IPS-NIHi11 (cell line): ENCODE measurements at regions not wholly inside any gene's neighbourhood (a gene's known extent, or its start where the extent isn't known, plus 50 kb on each side); places are given as distances from the start of the nearest gene placed in this dataset.
"Not testable (repeated sequence)": the region's sequence is repeated elsewhere in the genome, so short reads cannot be mapped to it uniquely, and the experiment has no call there.

Source experiments
- DNase-seq: peaks from one replicate; pipeline ENCODE4 v3.0.0; 2012; ENCODE audit warnings: mixed read lengths, low spot score

DNA sequence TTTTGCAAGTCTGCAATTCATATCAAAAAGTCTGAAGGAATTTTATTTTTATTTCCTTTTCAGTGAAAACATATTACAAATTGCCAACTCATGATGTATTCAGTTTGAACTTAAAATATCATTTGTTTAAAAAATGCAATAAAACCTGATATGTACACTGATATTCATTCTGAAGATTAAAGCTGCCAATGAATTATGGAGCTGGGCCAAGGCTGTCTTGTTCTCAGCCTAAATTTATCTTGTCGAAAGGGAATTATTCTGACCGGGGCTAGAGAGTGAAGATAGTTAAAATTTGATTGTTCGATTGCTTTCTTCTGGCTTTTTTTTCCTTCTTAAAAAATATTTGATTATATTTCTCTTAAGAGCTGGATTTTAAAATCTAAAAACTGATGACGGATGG lies 54.0 kb upstream of the RBFOX1 start:
- DNase-seq, result no peak

DNA sequence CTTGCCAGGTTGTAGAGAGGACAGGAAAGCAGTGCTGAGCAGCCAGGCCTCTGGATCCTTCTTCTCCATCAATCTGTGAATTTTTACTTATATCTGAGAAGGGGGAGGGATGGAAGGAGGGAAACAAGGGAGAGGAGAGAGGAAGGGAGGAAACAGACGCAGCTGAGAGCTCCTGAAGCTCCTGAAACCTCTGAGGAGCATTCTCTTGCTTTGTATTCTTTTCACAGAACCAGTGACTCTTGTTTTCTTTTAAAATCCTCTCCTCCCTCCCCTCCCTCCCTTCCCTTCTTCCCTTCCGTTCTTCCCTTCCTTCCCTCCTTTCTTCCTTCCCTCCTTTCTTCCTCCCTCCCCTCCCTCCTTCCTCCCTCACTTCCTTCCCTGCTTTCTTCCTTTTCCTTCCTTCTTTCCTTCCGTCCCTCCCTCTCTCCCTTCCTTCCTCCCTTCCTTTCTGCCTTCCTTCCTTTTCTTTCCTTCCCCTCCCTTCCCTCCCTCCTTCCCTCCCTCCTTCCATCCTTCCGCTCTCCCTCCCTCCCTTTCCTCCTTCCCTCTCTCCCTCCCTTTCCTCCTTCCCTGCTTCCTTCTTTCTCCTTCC lies 60.0 kb upstream of the RBFOX1 start:
- no peak for DNase-seq

DNA sequence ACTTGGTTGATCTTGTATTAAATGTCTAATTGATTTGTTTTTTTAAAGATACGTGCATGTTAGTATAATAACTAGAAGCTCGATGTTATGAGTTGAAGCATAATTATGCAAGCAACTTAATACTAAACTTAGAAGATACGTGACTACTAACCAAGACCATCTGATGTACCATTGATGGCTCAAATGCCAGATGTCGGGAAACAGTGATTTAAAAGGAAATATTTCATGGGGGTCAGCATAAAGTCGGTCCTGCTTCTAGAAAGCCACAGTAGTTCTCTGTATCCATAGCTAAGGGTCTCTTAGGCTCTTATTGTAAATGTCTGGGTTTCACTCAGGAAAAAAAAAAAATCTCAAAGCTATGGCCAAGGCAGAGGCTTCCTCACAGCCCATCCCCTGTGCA lies 61.2 kb upstream of the RBFOX1 start:
- no peak for DNase-seq

DNA sequence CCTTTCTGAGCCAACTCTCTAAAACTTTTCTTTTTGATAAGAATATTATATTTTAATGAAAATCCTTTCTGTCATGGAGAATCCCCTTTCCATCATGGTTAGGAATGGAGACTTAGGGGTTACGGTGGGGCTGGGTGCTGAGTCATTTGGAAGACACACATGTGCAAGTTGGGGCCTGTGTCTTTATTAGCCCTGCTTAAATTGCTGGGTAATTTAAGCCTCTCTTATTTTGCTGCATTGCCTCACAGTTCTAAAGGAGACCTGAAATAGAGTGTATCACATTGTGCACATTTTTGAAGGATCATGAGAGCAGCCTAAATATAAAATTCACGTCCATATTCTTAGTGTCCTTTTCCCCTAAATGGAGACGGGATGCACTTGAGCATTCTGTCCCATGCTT lies 61.8 kb upstream of the RBFOX1 start:
- DNase-seq, result no peak

DNA sequence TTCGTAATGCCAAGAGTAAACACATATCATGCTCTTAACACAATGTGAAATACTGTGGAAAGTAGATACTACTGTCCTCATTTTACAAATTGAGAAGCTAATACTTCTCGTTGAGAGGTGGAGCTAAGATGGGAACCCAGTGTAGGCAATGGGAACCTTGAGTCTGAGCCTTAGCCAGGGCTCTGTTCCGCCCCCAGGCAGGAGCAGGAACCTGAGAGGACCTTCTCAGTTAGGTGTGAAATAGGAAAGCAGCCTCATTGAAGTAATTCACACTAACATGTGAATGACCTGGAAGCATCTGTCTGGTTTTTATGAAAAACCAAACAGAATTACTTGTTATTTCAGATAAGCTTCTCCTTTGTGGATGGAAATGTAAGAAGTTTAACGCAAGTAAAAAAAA lies 62.6 kb upstream of the RBFOX1 start:
- no peak for DNase-seq

DNA sequence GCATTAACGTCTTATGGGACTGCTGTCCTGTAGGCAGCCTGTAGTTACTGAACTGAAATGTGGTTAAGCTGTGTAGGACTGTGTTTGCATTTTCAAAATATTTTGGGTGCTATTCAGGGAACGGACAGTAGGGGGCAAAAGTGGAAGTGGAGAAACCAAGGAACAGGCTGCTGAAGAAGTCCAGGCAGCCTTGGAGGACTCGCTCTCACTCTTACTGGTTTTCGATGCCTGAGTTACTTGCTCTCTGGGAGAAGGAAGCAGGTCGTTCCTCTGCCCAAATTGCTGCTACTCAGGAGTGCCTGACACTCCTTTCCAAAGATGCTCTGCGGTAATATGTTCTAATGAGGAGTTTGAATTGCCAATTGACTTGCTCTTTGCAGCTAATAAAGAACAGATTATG lies 64.5 kb upstream of the RBFOX1 start:
- peak; percentile 67 for DNase-seq

DNA sequence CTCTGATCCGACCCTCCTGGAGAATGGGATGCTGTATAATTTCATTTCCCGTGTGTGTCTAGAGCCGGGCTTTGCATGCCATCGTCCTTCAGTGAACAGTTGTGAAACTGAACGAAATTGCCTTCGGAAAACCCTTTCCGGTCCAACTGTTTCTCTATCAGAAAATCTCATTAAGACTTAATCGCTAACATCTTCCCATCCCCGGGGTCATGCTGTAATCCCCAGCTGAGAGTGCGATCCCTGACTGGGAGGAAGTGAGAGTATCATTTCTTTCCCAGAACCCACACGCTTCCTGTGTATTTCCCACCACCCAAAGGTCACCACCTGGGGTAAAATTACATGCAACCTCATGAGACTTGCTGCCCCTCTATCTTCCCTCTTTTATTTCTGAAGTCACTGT lies 75.6 kb upstream of the RBFOX1 start:
- no peak for DNase-seq

DNA sequence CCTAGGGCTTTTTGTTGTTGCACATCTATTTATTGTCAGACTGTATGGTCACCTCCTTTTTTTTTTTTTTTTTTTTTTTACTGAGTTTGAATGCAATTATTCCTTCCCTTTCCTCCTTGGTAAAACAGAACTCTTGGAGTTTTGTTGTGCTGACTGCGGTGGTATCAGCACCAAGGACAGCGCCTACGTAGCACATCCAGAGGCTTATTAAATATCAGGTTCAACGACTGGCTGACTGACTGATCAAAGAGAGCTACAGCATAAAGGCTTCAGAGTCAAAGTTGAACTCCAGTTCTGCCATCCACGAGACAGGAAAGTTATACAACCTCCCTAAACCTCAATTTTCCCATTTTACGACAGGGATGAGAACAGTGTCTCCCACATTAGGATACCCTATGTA lies 86.1 kb upstream of the RBFOX1 start:
- DNase-seq, result peak; percentile 38

DNA sequence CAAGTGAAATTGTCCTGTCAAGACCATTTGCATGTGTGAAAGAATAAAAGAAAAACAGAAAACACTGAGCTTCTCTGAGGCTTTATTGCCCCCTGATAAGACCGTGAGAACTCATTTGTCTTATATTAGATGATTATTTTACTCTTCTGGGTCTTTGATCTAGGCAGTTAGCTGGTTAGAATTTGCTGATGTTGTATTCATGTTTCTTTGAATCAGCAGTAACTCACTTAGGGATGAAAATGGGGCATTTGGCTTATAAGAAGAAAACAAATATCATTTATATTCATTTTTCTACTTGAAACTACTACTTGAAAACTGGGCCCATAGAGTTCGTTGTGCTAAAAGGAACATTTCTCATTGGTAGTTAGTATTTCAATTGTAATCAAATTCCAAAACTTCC lies 93.1 kb upstream of the RBFOX1 start:
- DNase-seq, result no peak

DNA sequence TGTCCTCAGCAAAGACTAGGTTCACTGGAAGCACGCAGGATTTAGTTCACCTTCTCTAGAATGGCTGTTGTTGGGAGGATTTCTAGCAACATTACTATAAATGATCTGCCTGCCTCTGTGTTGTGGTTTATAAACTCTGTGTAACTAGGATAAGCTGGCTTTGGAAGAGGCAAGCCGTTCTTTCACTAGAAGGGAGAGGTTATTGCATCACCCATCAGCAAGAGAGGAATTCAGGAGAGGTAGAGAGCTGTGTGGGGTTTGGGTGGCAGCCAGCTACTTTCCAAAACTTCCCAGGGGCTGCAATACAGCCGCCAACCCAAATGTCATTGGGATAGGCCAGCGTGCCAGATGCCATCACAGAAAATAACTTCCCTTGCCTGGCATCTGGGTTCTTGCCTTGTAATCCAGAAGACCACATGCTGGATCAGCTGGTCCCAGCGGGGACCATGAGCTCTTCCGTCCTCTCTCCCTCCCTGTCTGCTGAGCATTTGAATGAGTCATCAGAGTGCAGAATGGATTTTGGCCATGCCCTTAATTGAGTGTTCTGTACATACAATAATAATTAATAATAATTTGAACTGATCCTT lies 95.7 kb upstream of the RBFOX1 start:
- DNase-seq, result no peak

DNA sequence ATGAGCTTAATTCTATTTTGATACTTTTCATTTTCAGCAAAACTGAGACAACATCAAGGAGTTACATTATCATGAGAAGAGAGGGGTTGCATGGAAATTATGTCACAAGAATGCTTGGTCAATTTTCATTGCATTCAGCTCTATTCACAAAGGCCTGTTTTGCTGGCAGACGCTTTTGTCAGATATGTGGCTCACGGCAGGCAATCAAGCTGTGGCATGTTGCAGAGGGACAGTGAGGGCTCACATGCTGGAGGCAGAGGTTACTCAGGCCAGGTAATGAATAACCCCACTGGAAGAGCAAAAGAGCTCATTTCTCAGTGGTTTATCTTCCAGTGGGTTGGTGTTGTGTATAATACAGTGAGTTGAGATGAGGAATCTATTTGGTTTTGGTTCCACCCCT lies 98.7 kb upstream of the RBFOX1 start:
- no peak for DNase-seq

DNA sequence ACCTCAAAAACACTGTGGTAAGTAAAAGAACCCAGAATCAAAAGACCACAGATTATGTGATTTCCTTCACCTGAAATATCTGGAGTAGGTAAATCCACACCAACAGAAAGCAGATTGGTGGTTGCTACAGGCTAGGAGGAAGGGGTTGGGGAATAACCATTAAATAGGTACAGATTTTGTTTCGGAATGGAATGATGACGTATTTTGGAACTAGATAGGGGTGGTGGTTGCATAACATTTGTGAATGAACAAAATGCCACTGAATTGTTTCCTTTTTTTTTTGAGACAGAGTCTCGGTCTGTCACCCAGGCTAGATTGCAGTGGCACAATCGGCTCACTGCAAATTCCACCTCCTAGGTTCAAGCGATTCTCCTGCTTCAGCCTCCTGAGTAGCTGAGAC lies 100.9 kb upstream of the RBFOX1 start:
- DNase-seq, result no peak

DNA sequence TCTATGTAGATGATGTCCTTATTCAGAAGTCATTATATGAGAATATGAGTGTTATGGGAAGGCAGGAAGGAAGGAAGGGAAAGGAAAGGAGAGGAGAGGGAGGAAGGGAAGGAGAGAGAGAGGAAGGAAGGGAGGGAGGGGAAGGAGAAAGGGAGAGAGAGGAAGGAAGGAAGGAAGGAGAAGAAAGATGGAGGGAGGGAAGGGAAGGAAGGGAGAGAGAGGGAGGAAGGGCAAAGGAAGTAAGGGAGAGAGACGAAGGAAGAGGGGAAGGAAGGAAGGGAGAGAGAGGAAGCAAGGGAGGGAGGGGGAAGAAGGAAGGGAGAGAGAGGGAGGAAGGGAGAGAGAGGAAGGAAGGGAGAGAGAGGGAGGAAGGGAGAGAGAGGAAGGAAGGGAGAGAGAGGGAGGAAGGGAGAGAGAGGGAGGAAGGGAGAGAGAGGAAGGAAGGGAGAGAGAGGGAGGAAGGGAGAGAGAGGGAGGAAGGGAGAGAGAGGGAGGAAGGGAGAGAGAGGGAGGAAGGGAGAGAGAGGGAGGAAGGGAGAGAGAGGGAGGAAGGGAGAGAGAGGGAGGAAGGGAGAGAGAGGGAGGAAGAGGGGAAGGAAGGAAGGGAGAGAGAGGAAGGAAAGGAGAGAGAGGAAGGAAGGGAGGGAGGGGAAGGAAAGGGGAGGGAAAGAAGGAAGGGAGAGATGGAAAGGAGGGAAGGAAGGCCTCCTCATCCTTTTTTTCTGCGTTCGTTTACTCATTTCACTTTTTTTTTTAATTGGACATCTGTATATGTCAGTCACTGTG lies 103.0 kb upstream of the RBFOX1 start:
- DNase-seq, result not testable (repeated sequence)

DNA sequence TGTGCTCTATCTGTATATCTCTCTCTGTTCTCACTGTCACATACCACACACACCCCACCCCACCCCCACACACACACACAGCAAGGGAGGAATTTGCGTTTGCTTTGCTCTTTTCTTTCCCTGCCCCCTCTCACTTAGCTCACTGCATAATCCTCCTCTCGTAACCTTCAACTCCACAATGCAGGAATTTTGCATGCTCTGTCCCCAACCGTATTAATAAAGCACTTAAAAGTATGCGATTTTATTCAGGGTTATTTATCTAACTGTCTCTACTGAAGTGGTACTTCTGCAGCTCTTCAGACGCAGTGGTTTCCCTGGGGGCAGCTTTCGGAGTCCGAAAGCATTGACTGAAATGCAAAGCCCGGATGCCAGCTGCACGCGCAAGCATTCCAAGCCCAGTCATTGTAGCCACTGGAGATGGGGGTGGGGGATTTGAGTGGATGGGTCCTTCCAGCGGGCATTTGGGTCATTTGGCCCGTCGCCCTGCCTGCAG lies 105.4 kb upstream of the RBFOX1 start:
- DNase-seq, result peak; percentile 34

DNA sequence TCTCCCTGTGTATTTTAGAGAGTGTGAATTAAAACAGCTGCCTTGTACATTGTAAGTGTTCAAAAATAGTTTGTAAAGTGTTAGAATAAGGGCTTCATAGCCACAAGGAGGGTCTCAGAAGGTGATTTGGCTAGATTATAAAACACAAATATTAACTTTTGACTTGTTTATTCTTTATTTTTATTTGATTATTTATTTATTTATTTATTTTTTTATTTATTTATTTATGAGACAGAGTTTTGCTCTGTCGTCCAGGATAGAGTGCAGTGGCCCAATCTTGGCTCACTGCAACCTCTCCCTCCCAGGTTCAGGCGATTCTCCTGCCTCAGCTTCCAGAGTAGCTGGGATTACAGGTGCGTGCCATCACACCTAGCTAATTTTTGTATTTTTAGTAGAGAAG lies 111.5 kb upstream of the RBFOX1 start:
- no peak for DNase-seq

DNA sequence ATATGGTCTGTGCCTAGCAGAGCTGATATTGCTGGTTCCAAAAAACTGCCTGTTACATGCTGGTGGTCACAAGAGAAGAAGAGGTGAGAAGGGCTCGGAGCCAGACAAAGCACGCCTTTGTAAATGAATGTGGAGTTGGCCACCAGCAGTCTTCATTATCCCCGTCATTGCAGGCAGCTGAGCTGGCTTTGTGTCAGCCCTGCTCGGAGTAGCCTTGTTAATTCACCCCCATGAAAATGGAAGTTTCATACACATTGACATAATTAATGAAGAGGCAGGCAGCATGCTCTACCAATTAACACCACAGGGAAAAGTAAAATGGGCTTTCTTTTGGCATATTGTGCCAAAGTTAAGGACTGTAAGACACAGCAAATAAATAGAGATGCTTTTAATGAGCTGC lies 113.7 kb upstream of the RBFOX1 start:
- peak; percentile 22 for DNase-seq

DNA sequence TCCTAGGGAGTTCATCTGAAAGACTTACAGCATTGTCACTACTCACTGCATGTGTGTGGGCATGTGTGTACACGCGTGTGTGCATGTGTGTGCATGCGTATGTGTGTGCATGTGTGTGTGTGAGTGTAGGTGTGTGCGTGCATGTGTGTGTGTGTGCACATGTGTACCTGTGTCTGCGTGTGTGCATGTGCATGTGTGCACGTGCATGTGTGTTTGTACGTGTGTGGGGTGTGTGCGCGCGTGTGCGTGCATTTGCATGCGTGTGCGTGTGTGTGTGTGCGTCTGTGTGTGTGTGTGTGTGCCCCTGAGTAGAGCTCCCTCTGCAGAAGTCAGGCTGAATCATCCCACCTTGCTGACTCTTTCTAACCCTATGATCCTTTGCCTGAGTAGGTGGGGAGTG lies 114.8 kb upstream of the RBFOX1 start:
- DNase-seq, result no peak

DNA sequence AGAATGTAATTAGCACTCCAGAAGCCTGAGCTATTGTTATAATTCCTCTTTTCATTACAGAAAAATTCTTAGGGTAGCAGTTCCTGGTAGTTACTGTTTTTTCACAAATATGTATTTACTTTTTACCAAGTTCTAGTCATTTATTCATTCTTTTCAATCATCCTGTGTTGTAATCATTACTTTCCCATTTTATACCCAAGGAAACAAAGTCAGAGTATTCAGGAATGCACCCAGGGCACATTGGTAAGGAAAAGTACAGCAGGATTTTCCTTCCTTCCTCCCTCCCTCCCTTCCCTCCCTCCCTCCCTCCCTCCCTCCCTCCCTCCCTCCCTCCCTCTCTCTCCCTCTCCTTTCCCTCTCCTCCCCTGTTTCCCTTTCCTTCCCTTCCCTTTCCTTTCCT lies 115.9 kb upstream of the RBFOX1 start:
- no peak for DNase-seq

DNA sequence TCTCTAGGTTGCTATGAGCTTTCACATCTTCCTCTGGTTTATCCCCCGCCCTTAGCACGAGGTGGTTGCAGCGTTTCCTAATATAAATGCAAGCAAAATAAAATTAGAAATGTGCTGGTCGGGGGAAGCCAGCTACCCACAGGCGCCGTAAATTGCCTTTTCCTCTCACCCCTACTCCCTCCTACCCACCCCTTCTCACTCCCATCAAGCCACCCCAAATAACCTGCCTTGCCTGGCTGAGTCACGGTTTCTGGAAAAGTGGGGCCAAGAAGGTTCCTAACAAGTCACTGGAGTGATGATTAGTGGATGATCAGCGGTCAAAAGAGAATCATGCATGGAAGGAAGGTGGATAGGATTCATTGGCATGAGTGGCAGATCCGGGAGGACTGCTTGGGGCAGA lies 120.9 kb upstream of the RBFOX1 start:
- no peak for DNase-seq

DNA sequence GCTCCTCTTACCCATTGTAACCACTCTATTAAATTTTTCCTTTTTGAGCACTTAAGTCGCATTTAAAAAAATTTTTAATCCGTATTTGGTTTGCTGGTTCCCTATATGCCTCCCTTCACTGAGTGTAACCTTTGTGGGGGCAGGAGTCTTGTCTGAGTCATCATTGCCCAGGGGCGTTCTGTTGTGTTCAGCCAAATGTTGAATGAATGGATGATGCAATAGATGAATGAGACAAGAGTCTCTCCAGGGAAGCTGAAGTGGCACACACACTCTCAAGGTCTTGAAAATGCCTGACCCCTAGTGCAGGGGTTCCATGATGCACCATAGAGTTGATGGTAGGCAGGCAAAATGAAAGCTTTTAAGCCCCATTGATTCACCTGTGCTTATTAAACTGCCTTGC lies 123.0 kb upstream of the RBFOX1 start:
- no peak for DNase-seq

DNA sequence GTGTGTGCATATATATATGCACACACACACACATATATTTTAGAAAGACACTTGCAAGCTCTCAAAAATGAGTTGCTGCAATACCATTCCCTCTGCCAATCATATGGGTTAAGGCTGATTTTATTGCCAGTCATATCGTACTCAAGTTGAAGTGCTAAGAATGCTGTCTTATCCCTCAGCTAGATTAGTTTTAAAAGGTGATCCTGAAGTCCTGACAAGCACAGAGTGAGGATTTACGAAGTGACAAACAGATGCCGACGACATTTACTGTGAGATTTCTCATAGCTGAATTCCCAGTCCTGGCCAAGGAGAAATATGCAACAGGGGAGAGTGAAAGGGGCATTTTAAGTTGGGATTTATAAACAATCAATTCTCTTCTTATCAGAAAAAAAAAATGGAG lies 126.2 kb upstream of the RBFOX1 start:
- no peak for DNase-seq

DNA sequence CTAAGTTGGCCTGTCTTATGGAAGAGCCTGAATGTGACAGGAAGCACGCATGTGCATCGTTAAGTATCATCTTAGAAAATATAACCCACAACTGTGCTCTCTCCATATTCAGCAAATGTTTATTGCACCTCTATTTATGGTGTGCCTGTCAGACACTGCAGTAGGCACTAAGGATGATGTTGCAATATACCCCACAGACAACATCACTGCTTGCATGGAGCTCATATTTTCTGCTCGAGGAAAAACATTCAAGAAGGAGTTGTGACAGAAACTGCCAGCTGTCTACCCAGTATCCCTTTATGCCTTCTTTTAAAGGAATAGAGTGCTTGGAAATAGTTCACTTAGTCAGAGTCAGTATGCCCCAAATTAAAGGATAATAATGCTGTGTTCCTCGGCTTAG lies 132.3 kb upstream of the RBFOX1 start:
- DNase-seq, result no peak

DNA sequence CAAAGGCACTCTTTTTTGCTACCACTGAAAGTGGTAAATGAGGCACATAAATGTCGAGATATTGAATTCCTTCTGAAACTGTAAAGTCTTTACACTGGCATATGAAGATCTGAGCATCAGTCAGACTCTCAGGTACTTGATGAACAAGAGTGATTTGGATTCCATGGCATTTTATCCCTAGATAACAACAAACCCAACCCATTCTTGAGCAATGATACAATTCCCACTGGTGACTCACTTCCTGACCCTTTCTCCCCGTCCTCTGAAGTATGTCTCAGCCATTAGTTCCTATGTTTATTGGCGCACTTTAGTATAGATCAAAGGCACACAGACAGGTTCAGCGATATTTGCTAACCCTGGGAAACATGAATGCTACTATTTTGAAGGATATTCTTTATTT lies 147.0 kb upstream of the RBFOX1 start:
- no peak for DNase-seq

DNA sequence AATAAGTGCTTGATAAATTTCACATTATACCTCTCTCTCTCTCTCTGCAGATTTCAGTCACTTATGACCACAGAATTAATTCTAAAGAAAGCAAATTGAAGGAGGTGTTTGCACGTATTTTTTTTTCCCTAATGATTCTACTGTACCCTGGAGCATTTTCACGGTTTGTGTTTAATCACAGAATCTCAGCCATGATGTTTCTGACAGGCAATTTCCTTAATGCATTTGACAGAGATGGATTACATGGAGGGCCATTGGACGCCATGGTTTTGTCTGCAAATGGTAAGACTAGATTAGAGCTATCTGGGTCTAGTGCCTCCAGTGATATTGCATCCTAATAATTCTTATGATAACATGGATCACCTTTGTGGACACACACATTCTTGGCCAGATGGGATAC lies 147.5 kb upstream of the RBFOX1 start:
- DNase-seq, result no peak
